Epithelial cell of esophagus (primary cell): ENCODE measurements at regions not wholly inside any gene's neighbourhood (a gene's known extent, or its start where the extent isn't known, plus 50 kb on each side); places are given as distances from the start of the nearest gene placed in this dataset.
A peak's percentile ranks its signal among the peaks of the same experiment; 100 is the strongest.

ENCODE experiments used
- DNase-seq: peaks from one replicate; pipeline ENCODE4 v3.0.0; 2010; ENCODE audit warnings: low read depth
- H3K4me3 ChIP-seq: 2 replicates; pipeline ENCODE4 v1.5.1; 2011; ENCODE audit warnings: mild to moderate bottlenecking, low read length, control low read depth
- CTCF ChIP-seq: IDR thresholded peaks from 2 replicates; pipeline ENCODE4 v1.5.1; 2011; ENCODE audit warnings: low read depth, mild to moderate bottlenecking, low read length, control low read depth, inconsistent platforms; ENCODE audit not compliant: insufficient read depth; ENCODE audit errors: missing control alignments

- no peak for TF ChIP-seq CTCF
- no peak overlapping the region for H3K4me3 ChIP-seq
- DNase-seq = no peak
Observed at GRCh38 chr5:104736073-104736472, 1173.5 kb upstream of the NUDT12 start.

- DNase-seq = no peak
- no peak for TF ChIP-seq CTCF
- no peak overlapping the region for H3K4me3 ChIP-seq
Observed at GRCh38 chr5:104734046-104734445, 1171.5 kb upstream of the NUDT12 start.

GRCh38 chr5:104733063-104733669, 1170.6 kb upstream of the NUDT12 start:
- TF ChIP-seq CTCF = no peak
- no peak for DNase-seq
- no peak overlapping the region for H3K4me3 ChIP-seq

- no peak for TF ChIP-seq CTCF
- no peak for DNase-seq
- H3K4me3 ChIP-seq = no peak overlapping the region
Observed at GRCh38 chr5:104731331-104731730, 1168.7 kb upstream of the NUDT12 start.

- no peak for DNase-seq
- H3K4me3 ChIP-seq = no peak overlapping the region
- no peak for TF ChIP-seq CTCF
Observed at GRCh38 chr5:104708027-104708426, 1145.4 kb upstream of the NUDT12 start.

- H3K4me3 ChIP-seq = no peak overlapping the region
- DNase-seq = no peak
- TF ChIP-seq CTCF = no peak
Observed at GRCh38 chr5:104706600-104706999, 1144.0 kb upstream of the NUDT12 start.

GRCh38 chr5:104702212-104702611, 1139.6 kb upstream of the NUDT12 start:
- no peak for TF ChIP-seq CTCF
- peak; percentile 11 for DNase-seq
- no peak overlapping the region for H3K4me3 ChIP-seq
